ENCODE measurements at regions not wholly inside any gene's neighbourhood (a gene's known extent, or its start where the extent isn't known, plus 50 kb on each side); places are given as distances from the start of the nearest gene placed in this dataset.
"Not testable (repeated sequence)": the region's sequence is repeated elsewhere in the genome, so short reads cannot be mapped to it uniquely, and the experiment has no call there.

DNA sequence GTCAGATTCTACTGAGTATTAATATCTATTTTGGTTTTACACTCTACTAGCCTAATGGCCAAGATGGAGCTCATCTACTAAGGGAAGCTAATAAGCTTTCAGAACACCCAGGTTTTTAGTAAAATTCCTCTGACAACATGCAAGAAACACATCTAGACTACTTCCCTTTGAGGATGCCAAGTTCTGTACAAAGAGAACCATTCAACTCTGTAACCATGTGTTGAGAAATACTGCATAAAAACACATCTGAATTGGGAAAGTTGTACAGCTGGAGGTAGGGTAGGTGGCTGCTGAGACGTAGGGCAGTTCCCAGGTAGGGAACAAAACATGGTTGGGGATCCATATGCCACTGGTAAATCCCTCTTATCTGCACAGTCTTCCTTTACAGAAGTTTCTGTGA is 66.2 kb downstream of the SC5D start:
- DNase-seq: no peak

DNA sequence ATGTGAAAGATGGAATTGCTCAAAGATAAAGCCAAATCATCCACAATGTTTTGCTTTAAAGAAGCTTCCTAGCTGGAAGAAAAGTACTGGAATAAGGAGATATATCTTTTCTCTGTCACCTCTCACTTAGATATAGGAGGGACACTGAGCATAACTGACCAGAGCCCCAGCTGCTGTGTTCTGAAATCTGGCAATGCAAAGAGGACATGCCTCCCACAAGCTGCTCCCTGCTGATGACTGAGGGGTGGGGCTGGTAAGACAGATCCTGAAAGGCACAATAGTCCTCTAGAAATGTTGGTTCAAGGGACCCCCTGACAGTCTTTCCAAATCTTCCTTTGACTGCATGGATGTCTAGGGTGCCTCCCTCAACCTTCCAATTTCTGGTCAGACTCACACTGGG is 67.0 kb downstream of the SC5D start:
- DNase-seq: no peak

GRCh38 chr11:121362955-121363354 is 70.4 kb downstream of the SC5D start:
- not testable (repeated sequence) for DNase-seq

DNA sequence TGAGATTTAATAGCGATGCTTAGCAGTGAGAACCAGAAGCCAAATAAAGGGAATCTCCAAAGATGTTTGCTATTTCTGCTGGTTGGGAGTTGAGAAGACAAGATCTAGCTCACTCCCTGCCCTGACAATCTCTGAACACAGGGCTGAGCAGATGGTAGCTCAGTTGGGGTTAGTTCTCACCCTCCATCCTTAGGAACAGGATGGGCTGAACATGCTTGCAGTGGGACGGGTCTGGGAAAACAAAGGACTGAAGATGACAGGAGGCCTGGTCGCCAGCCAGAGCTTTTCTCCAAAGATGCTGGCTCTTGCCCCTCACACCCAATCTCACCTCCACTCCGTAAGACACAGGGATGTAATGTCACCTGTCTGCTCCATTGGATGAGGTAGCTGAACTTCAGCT is 72.7 kb downstream of the SC5D start:
- no peak for DNase-seq

- DNase-seq: no peak
These were observed 73.5 kb downstream of the SC5D start for GRCh38 chr11:121366038-121366437.

DNA sequence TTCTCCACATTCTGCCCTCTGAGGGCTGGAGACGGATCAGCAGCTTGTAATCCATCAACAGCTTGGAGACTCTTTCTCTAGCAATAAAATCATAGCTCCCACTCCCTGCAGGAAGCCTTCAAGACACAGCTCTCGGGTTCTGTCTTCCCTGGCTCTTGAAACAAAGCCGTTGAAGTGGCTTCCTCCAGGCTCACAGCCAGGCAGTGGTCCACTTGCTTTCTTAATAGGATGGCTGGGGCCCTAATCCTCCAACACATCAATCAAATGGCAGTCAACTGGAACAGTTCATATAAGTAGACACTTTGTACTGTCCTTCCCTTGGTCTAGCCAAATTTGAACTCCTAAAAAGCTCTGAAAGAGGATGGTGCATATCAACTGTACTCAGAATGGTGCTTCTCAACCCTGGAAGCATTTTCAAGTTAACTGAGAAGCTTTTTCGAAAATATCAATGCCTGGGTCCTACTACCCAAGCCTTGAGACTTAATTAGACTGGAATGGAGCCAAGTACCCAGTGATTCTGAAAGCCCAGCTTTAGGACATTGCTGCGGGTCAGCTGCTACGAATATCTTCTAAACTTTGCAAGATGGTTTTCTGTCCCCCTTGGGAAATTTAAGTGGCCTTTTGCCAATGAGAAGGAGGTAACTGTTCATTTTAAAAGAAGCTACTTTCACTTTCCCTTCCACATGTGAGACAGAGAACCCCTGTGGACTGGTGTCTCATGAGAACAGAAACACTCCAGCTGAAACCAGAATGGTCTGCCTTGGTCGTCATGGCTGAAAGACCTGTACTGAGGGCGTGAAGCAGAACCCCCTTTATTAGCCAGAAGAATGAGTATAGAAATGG is 74.7 kb downstream of the SC5D start:
- DNase-seq: peak; percentile 27

DNA sequence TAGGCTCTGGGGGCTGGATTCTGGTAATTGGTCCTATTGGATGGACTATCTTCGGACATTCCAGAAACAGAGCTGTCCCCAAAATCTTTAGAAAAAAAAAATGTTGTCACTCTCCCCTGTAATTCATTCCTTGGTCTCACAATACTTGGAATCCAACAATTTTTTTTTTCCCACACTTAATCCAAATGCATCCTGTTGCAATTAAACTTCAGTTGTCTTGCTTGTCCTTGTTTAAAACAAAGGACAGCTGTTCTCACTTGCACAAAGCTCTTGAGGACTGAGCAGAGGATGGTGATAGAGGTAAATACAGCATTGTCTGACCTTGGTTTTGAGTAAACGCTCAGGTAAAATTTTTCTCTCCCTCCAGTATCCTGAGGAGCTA is 75.3 kb downstream of the SC5D start:
- DNase-seq: no peak

DNA sequence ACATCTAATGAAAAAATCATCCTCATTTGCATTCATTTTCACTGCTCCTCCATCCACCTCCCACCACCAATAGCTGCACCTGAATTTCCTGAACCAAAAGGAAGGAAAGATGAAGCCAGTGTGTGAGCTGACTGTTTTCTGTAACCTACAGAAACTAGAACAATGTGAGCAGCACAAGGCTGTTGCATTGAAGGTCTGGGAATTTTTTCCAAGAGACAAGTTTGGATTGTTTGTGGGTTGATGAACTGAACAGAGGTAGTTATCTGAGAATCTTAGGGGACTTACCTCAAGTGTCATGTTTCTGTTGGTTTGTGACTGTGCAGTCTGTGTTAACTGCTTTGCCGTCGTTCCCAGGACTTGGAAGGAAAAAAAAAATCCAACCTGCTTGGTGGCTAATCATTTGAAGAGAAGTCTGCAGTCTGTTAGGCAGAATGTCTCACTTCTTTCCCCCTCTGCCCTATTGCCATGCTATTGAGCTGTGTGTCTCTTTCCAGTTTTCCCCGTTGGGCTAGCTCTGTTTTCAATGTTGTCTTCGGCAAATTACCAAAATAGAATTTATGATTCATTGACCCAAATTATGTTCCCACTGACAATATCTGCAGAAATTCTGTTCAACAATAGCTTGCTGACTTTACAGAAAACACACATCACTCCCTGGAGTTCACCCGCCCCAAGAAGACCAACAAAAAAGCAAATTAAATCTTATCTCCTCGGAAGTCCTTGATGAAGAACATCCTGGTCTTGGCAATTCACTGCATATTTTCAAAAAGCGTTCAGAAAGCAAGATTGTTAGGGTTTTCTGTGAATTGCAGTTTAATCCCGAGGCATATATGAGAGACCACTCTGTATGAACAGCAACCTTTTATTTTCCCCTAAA is 76.0 kb downstream of the SC5D start:
- no peak for DNase-seq

DNA sequence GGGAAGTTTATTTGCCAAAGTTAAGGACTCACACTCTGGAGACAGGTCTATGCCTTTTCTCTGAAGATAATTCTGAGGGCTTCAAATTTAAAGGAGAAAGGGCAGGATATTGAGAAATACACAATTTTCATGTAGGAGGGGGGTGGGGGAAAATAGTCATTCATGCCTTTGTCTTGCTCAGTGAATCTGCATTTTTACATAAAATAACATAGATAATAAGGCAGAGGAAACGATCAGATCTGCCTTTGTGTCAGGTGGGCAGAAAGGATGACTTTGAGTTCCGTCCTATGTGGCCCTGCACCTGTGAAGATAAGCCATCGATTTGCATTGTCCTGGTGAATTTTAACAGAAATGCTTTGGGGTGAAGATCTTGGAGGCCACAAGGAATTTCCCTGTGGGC is 76.8 kb downstream of the SC5D start:
- DNase-seq: no peak

GRCh38 chr11:121372028-121372427 is 79.5 kb downstream of the SC5D start:
- DNase-seq: no peak

- DNase-seq: no peak
These were observed 79.3 kb upstream of the SORL1 start for GRCh38 chr11:121372671-121373429.

DNA sequence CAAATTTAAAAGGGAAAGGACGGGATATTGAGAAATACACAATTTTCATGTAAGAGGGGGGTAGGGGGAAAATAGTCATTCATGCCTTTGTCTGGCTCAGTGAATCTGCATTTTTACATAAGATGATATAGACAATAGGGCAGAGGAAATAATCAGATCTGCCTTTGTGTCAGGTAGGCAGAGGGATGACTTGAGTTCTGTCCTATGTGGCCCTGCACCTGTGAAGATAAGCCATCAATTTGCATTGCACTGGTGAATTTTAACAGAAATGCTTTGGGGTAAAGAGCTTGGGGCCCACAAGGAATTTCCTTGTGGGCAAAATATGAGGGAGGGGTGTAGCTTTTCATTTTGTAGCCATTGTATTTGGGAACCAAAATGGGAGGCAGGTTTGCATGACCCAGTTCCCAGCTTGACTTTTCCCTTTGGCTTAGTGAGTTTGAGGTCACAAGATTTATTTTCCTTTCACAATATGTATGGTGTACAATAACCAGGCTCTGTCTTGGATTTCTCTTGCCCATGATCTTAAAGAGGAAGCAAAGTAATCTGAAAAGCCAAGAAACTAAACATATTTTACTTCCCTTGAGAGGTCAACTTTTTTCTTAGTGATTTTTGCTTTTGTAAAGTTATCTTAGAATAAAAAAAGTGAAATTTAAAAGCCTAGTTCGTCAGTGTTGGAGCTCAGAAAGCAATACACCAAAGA is 77.7 kb upstream of the SORL1 start:
- DNase-seq: no peak

DNA sequence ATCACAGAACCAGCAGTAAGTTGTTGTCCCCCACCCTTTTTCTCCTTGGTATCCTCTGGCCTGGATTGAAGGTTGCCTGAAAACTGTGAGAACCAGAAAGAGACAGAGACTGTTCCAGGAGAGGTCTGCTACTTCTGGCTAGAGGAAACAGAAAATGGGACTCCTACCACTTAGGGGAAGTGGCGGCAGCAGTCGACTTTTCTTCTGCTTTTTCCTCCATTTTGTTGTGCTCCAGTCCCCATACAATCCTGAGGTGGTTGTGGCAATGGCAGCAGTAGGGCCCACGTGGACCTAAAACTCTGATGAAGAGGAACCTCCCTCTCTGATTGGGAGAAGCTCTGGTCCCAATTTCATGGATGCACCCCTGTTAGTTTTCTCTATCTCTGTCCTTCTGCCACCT is 76.0 kb upstream of the SORL1 start:
- no peak for DNase-seq

- not testable (repeated sequence) for DNase-seq
These were observed 72.8 kb upstream of the SORL1 start for GRCh38 chr11:121379145-121379810.

DNA sequence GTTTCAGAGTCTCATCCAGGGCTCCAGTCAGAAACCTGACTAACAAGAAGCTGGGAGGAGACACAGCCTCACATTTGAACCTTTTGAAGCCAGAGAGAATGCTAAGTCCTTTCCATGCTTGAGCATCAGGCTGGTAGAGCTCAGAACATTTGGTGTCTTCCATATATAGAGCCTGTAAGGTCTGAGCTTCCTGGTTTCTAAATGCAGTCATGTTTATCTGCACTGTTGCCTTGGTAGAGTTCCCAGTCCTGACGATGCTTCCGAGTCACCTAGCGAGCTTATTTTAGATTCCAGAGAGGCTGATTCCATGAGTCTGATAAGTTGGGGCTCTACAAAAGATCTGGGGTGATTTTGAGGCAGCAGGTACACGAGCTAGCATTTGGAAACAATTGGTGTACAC is 68.4 kb upstream of the SORL1 start:
- no peak for DNase-seq

- no peak for DNase-seq
These were observed 66.4 kb upstream of the SORL1 start for GRCh38 chr11:121385688-121386087.

Measured in fibroblast of skin of back (primary cell).